Lower lobe of right lung (tissue), 2 donors: ENCODE measurements at regions not wholly inside any gene's neighbourhood (a gene's known extent, or its start where the extent isn't known, plus 50 kb on each side); places are given as distances from the start of the nearest gene placed in this dataset.
"Not testable (repeated sequence)": the region's sequence is repeated elsewhere in the genome, so short reads cannot be mapped to it uniquely, and the experiment has no call there.

Source experiments
- ATAC-seq, 2 donors: fragments of 200-7000 bp; cut with Tn5 transposase; one replicate each; pipeline ENCODE4 v1.9.1; 2020 to 2022; ENCODE audit warnings: mild to moderate bottlenecking in 2 of 2, moderate library complexity in 2 of 2
- DNase-seq: peaks from one replicate; pipeline ENCODE4 v3.0.0-alpha.2; 2020
- H3K27ac ChIP-seq: fragments of 200-600 bp; one replicate; pipeline ENCODE4 v1.8.0; 2022
- H3K27me3 ChIP-seq: fragments of 200-600 bp; one replicate; pipeline ENCODE4 v1.8.0; 2022; ENCODE audit warnings: low read depth
- H3K36me3 ChIP-seq: fragments of 200-600 bp; one replicate; pipeline ENCODE4 v1.8.0; 2022; ENCODE audit warnings: mild to moderate bottlenecking
- H3K4me1 ChIP-seq: fragments of 200-600 bp; one replicate; pipeline ENCODE4 v1.8.0; 2022
- H3K4me3 ChIP-seq: fragments of 200-600 bp; one replicate; pipeline ENCODE4 v1.8.0; 2022; ENCODE audit warnings: mild to moderate bottlenecking
- H3K9me3 ChIP-seq: fragments of 200-600 bp; one replicate; pipeline ENCODE4 v1.8.0; 2022
- CTCF ChIP-seq: fragments of 200-600 bp; IDR thresholded peaks from one replicate; pipeline ENCODE4 v1.8.0; 2022; ENCODE audit warnings: antibody characterized with exemption, mild to moderate bottlenecking
- intact Hi-C: fragments of 100-400 bp; cut with DNase I; formaldehyde crosslinking; loops from one replicate; pipeline ENCODE4 v1.11.0; 2022
- donor health status: DM: no; HTN: yes; CAD: no; lungs with severe emphysema.

- no peaks in the 10 kb centered on the region for H3K9me3 ChIP-seq
- no peak for TF ChIP-seq CTCF
- intact Hi-C loops, result no loop called here
- no peaks in the 10 kb centered on the region for H3K4me1 ChIP-seq
- no peak overlapping the region for H3K4me3 ChIP-seq
- H3K27me3 ChIP-seq, result no peaks in the 10 kb centered on the region
- H3K27ac ChIP-seq, result no peak overlapping the region
- ATAC-seq (no peak), DNase-seq (no peak)
- H3K36me3 ChIP-seq, result no peaks in the 10 kb centered on the region
Observed at GRCh38 chr12:23262670-23263069, 637.7 kb downstream of the ETNK1 start.

GRCh38 chr12:23277831-23278230 is 652.9 kb downstream of the ETNK1 start:
- no peaks in the 10 kb centered on the region for H3K4me1 ChIP-seq
- no peaks in the 10 kb centered on the region for H3K9me3 ChIP-seq
- no peak for DNase-seq
- no peak for TF ChIP-seq CTCF
- intact Hi-C loops, result no loop called here
- no peak for ATAC-seq
- H3K27ac ChIP-seq, result no peak overlapping the region
- H3K27me3 ChIP-seq, result no peaks in the 10 kb centered on the region
- no peak overlapping the region for H3K4me3 ChIP-seq
- no peaks in the 10 kb centered on the region for H3K36me3 ChIP-seq

GRCh38 chr12:23281295-23281694 is 656.3 kb downstream of the ETNK1 start:
- intact Hi-C loops, result no loop called here
- no peaks in the 10 kb centered on the region for H3K36me3 ChIP-seq
- H3K4me1 ChIP-seq, result no peaks in the 10 kb centered on the region
- ATAC-seq (no peak), DNase-seq (no peak)
- H3K27me3 ChIP-seq, result no peaks in the 10 kb centered on the region
- H3K27ac ChIP-seq, result no peak overlapping the region
- no peaks in the 10 kb centered on the region for H3K9me3 ChIP-seq
- TF ChIP-seq CTCF, result no peak
- no peak overlapping the region for H3K4me3 ChIP-seq

- H3K36me3 ChIP-seq, result no peaks in the 10 kb centered on the region
- H3K9me3 ChIP-seq, result no peaks in the 10 kb centered on the region
- H3K27ac ChIP-seq, result no peak overlapping the region
- ATAC-seq, result no peak
- H3K4me3 ChIP-seq, result no peak overlapping the region
- no peaks in the 10 kb centered on the region for H3K4me1 ChIP-seq
- TF ChIP-seq CTCF, result no peak
- no peaks in the 10 kb centered on the region for H3K27me3 ChIP-seq
- intact Hi-C loops, result no loop called here
- no peak for DNase-seq
Observed at GRCh38 chr12:23282701-23283100, 657.7 kb downstream of the ETNK1 start.

- intact Hi-C loops, H3K4me3 ChIP-seq, ATAC-seq, H3K27me3 ChIP-seq, H3K9me3 ChIP-seq, H3K36me3 ChIP-seq, DNase-seq, H3K4me1 ChIP-seq, H3K27ac ChIP-seq: not testable (repeated sequence)
Observed at GRCh38 chr12:23285764-23286530, 661.0 kb downstream of the ETNK1 start.

- DNase-seq, result no peak
- Histone ChIP-seq H3K27me3 (no peaks in the 10 kb centered on the region), H3K36me3 (no peaks in the 10 kb centered on the region), H3K9me3 (no peaks in the 10 kb centered on the region), H3K4me1 (no peaks in the 10 kb centered on the region), H3K4me3 (no peak overlapping the region), H3K27ac (no peak overlapping the region)
- ATAC-seq, result no peak
- intact Hi-C loops, result no loop called here
- no peak for TF ChIP-seq CTCF
Observed at GRCh38 chr12:23290627-23291330, 658.7 kb downstream of the SOX5 start.
